ENCODE measurements at regions not wholly inside any gene's neighbourhood (a gene's known extent, or its start where the extent isn't known, plus 50 kb on each side); places are given as distances from the start of the nearest gene placed in this dataset.

DNA sequence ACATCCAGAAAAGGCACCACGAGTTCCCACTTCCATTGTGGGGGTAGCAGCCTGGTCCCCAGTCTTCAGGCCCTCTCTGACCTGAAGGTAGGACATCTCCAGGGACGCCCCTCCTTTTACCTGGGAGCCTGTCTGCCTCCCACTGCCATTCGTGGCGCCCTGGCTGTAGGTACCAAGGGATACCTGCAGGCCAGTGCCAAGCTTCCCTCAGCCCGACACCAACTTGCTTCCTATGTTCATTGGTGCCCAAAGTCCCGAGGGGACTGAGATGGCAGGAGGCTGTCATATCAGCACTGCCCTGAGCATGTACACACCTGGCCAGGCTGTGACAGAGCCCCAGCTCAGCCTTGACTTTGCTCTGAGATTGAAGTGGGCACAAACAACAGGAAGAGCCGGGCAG, 137.3 kb upstream of the CNTN3 start:
- TF ChIP-seq EP300 (IDR thresholded peaks at IDR 0.05; ENCODE audit: low read length) (no peak), E2F5 (CRISPR knock-in tag; IDR thresholded peaks at IDR 0.05) (no peak), SMARCC2 (IDR thresholded peaks at IDR 0.05; ENCODE audit: low read depth) (no peak), TAF15 (IDR thresholded peaks at IDR 0.05; ENCODE audit: low read depth, low read length) (no peak), CHD2 (IDR thresholded peaks at IDR 0.05; ENCODE audit: low read depth, low read length) (no peak), SMC3 (conservative IDR thresholded peaks at IDR 0.05; ENCODE audit: insufficient read depth, low read depth, low read length) (no peak), ETS1 (conservative IDR thresholded peaks at IDR 0.05; ENCODE audit: control insufficient read depth, low read depth, low read length) (no peak), CREB1 (IDR thresholded peaks at IDR 0.05) (no peak), CREB1 (CRISPR knock-in tag; IDR thresholded peaks at IDR 0.05) (no peak)
- TF ChIP-seq, protein P1, sequence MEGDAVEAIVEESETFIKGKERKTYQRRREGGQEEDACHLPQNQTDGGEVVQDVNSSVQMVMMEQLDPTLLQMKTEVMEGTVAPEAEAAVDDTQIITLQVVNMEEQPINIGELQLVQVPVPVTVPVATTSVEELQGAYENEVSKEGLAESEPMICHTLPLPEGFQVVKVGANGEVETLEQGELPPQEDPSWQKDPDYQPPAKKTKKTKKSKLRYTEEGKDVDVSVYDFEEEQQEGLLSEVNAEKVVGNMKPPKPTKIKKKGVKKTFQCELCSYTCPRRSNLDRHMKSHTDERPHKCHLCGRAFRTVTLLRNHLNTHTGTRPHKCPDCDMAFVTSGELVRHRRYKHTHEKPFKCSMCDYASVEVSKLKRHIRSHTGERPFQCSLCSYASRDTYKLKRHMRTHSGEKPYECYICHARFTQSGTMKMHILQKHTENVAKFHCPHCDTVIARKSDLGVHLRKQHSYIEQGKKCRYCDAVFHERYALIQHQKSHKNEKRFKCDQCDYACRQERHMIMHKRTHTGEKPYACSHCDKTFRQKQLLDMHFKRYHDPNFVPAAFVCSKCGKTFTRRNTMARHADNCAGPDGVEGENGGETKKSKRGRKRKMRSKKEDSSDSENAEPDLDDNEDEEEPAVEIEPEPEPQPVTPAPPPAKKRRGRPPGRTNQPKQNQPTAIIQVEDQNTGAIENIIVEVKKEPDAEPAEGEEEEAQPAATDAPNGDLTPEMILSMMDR (IDR thresholded peaks at IDR 0.05 in 2 of 3, conservative IDR thresholded peaks at IDR 0.05 in 1 of 3; ENCODE audit: insufficient read depth in 2 of 3, low read depth in 1 of 3, low read length in 3 of 3), result no peak

Measured in K562 (cell line).